Endodermal cell (in vitro differentiated cells): ENCODE measurements at regions not wholly inside any gene's neighbourhood (a gene's known extent, or its start where the extent isn't known, plus 50 kb on each side); places are given as distances from the start of the nearest gene placed in this dataset.

ENCODE experiments used
- DNase-seq: peaks from one replicate; pipeline ENCODE4 v3.0.0-alpha.2; 2017
- H3K27ac ChIP-seq: 2 replicates; pipeline ENCODE4 v1.5.1; 2013; ENCODE audit warnings: mild to moderate bottlenecking, low read depth, low read length, moderate library complexity
- H3K27me3 ChIP-seq: 2 replicates; pipeline ENCODE4 v1.6.1; 2013; ENCODE audit warnings: mild to moderate bottlenecking, low read length, moderate library complexity; ENCODE audit not compliant: insufficient read depth, control insufficient read depth, poor library complexity, severe bottlenecking
- H3K36me3 ChIP-seq: 2 replicates; pipeline ENCODE4 v1.7.0; 2013; ENCODE audit warnings: mild to moderate bottlenecking, low read length, moderate library complexity; ENCODE audit not compliant: control insufficient read depth, insufficient read depth
- H3K4me1 ChIP-seq: one replicate; pipeline ENCODE4 v1.7.0; 2013; ENCODE audit warnings: low read length; ENCODE audit not compliant: control insufficient read depth, insufficient read depth
- H3K4me3 ChIP-seq: 2 replicates; pipeline ENCODE4 v1.5.1; 2013; ENCODE audit warnings: mild to moderate bottlenecking, low read length, moderate library complexity
- H3K9ac ChIP-seq: 2 replicates; pipeline ENCODE4 v1.6.1; 2013; ENCODE audit warnings: mild to moderate bottlenecking, low read length, moderate library complexity; ENCODE audit not compliant: poor library complexity, severe bottlenecking; ENCODE audit errors: extremely low read depth
- H3K9me3 ChIP-seq: 2 replicates; pipeline ENCODE4 v1.6.1; 2013; ENCODE audit warnings: mild to moderate bottlenecking, low read length, moderate library complexity; ENCODE audit not compliant: control insufficient read depth
- H3K27ac Mint-ChIP-seq: 2 replicates; pipeline ENCODE4 v1.8.0; 2020; ENCODE audit warnings: mixed read lengths
- H3K27me3 Mint-ChIP-seq: 2 replicates; pipeline ENCODE4 v1.8.0; 2021; ENCODE audit warnings: mild to moderate bottlenecking, mixed read lengths; ENCODE audit not compliant: insufficient read depth
- H3K36me3 Mint-ChIP-seq: 2 replicates; pipeline ENCODE4 v1.8.0; 2020; ENCODE audit warnings: low read depth, mixed read lengths
- H3K4me1 Mint-ChIP-seq: 2 replicates; pipeline ENCODE4 v1.8.0; 2020; ENCODE audit warnings: mixed read lengths
- H3K4me3 Mint-ChIP-seq: 2 replicates; pipeline ENCODE4 v1.8.0; 2020; ENCODE audit warnings: mild to moderate bottlenecking, moderate library complexity, mixed read lengths
- H3K9me3 Mint-ChIP-seq: 2 replicates; pipeline ENCODE4 v1.8.0; 2020; ENCODE audit warnings: mild to moderate bottlenecking, mixed read lengths
- WGBS, 2 experiments: methylation state at CpG; one replicate each; pipeline versions ENCODE4 v1.1.5 to v1.1.7; 2013; ENCODE audit warnings: missing lambda C conversion rate in 2 of 2, mixed read lengths in 1 of 2; ENCODE audit not compliant: insufficient coverage in 1 of 2, insufficient read length in 1 of 2; 5-methylcytosine and 5-hydroxymethylcytosine counted together
- TF ChIP-seq, protein P1 (sequence below): fragments of 200-600 bp; sonication (generic); conservative IDR thresholded peaks from 2 replicates; pipeline ENCODE4 v1.5.0; 2021; ENCODE audit warnings: antibody characterized with exemption, mild to moderate bottlenecking

DNA sequence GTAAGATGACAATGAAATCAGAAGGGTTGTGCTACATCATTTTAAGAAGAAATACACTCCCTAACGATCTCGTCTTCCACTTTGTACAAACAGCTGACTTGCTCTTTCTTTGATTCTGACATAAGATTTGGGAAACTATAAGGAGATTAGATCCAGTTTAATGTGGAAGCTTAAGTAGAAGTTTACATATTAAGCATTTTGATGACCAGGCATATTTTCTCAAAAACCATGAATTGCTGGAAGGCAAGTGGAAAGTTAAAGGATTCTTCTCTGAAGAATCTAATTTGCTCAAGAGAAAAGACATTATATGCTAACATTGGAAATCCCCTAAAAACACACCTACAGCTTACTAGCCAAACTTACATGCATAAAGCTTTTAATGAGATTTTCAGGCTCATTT, 531.9 kb upstream of the PTPRD start:
- WGBS, 2 experiments, result 97% methylated on average over 2 of the region's 2 CpGs; no CpG with 5 or more reads in 1 of the 2 experiments
- no peaks in the 10 kb centered on the region for H3K9me3 Mint-ChIP-seq
- Histone ChIP-seq H3K4me1 (no peaks in the 10 kb centered on the region), H3K27ac (no peak overlapping the region), H3K9me3 (no peaks in the 10 kb centered on the region), H3K4me3 (no peak overlapping the region), H3K27me3 (no peaks in the 10 kb centered on the region), H3K9ac (no peak overlapping the region), H3K36me3 (no peaks in the 10 kb centered on the region)
- H3K4me1 Mint-ChIP-seq, result no peaks in the 10 kb centered on the region
- H3K27me3 Mint-ChIP-seq, result no peaks in the 10 kb centered on the region
- no peak overlapping the region for H3K27ac Mint-ChIP-seq
- no peak for DNase-seq
- H3K4me3 Mint-ChIP-seq, result no peak overlapping the region
- TF ChIP-seq, protein P1, sequence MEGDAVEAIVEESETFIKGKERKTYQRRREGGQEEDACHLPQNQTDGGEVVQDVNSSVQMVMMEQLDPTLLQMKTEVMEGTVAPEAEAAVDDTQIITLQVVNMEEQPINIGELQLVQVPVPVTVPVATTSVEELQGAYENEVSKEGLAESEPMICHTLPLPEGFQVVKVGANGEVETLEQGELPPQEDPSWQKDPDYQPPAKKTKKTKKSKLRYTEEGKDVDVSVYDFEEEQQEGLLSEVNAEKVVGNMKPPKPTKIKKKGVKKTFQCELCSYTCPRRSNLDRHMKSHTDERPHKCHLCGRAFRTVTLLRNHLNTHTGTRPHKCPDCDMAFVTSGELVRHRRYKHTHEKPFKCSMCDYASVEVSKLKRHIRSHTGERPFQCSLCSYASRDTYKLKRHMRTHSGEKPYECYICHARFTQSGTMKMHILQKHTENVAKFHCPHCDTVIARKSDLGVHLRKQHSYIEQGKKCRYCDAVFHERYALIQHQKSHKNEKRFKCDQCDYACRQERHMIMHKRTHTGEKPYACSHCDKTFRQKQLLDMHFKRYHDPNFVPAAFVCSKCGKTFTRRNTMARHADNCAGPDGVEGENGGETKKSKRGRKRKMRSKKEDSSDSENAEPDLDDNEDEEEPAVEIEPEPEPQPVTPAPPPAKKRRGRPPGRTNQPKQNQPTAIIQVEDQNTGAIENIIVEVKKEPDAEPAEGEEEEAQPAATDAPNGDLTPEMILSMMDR, result no peak
- no peaks in the 10 kb centered on the region for H3K36me3 Mint-ChIP-seq

DNA sequence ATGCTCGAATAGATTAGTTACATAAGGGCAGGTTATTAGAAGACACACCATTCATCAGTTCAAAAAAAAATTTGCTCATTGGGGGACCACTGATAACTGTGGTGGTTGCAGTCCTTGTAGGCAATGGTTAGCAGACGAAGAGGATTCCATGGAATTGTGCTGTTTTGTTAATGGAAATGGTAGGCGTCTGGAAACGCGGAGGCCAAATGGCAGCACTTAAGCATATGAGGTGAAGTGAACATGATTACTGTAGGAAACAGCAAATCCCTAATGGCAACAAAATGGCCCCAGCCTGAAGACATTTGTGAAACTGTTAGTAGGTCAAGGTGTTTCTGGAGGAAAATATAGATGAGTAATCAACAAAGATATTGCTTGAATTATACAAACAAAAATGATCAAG, 535.4 kb upstream of the PTPRD start:
- no peak for DNase-seq
- Histone ChIP-seq H3K4me3 (no peak overlapping the region), H3K4me1 (no peaks in the 10 kb centered on the region), H3K27me3 (no peaks in the 10 kb centered on the region), H3K9ac (no peak overlapping the region), H3K36me3 (no peaks in the 10 kb centered on the region), H3K27ac (no peak overlapping the region), H3K9me3 (no peaks in the 10 kb centered on the region)
- H3K9me3 Mint-ChIP-seq, result no peaks in the 10 kb centered on the region
- no peak overlapping the region for H3K27ac Mint-ChIP-seq
- no peak overlapping the region for H3K4me3 Mint-ChIP-seq
- WGBS, 2 experiments, result 93 to 100% methylated on average over 4 to 5 of the region's 5 CpGs
- no peaks in the 10 kb centered on the region for H3K36me3 Mint-ChIP-seq
- no peaks in the 10 kb centered on the region for H3K4me1 Mint-ChIP-seq
- TF ChIP-seq, protein P1, result no peak
- no peaks in the 10 kb centered on the region for H3K27me3 Mint-ChIP-seq

DNA sequence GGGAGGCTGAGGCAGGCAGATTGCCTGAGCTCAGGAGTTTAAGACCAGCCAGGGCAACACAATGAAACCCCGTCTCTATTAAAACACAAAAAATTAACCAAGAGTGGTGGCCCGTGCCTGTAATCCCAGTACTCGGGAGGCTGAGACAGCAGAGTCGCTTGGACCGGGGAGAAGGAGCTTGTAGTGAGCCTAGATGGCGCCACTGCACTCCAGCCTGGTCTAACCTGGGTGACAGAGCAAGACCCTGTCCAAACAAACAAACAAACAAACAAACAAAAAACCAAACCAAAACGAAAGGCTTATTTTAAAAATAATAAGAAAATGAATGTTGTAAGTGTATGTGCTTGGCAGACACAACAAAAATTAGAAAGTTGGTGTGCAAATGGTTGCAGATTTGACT, 536.3 kb upstream of the PTPRD start:
- H3K4me3 Mint-ChIP-seq, result no peak overlapping the region
- H3K27me3 Mint-ChIP-seq, result no peaks in the 10 kb centered on the region
- H3K36me3 ChIP-seq, result no peaks in the 10 kb centered on the region
- no peaks in the 10 kb centered on the region for H3K9me3 ChIP-seq
- no peak overlapping the region for H3K9ac ChIP-seq
- H3K27me3 ChIP-seq, result no peaks in the 10 kb centered on the region
- no peak overlapping the region for H3K27ac ChIP-seq
- 76 to 85% methylated on average over 4 to 7 of the region's 7 CpGs for WGBS, 2 experiments
- H3K4me3 ChIP-seq, result no peak overlapping the region
- no peaks in the 10 kb centered on the region for H3K4me1 Mint-ChIP-seq
- H3K36me3 Mint-ChIP-seq, result no peaks in the 10 kb centered on the region
- no peak overlapping the region for H3K27ac Mint-ChIP-seq
- DNase-seq, result peak; percentile 84
- H3K4me1 ChIP-seq, result no peaks in the 10 kb centered on the region
- no peaks in the 10 kb centered on the region for H3K9me3 Mint-ChIP-seq
- TF ChIP-seq, protein P1, result peak; percentile 71
